ENCODE measurements at regions not wholly inside any gene's neighbourhood (a gene's known extent, or its start where the extent isn't known, plus 50 kb on each side); places are given as distances from the start of the nearest gene placed in this dataset.

DNA sequence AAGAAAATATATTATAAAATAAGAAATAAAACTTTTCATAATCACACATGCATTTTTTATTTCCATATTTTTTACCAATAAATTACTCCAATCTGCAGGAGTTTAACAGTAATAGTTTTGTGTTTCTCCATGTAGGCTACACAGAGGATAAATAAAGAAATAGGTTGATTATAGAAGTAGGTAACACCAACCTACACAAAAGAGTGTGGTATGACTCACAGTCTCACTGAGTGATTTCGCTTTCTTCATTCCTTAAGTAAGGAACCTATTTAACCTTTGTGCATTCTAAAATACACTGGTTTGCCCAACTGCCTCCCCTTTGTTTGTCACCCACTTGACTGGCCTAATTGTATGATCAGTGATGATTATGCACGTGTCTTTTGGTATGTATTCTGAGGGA, 244.2 kb upstream of the RIMS1 start:
- no peak for TF ChIP-seq CTCF (IDR thresholded peaks at IDR 0.05; ENCODE audit: borderline replicate concordance, insufficient read depth, low read depth, low read length)
- H3K4me3 ChIP-seq (ENCODE audit: low read depth, low read length): no peak overlapping the region

DNA sequence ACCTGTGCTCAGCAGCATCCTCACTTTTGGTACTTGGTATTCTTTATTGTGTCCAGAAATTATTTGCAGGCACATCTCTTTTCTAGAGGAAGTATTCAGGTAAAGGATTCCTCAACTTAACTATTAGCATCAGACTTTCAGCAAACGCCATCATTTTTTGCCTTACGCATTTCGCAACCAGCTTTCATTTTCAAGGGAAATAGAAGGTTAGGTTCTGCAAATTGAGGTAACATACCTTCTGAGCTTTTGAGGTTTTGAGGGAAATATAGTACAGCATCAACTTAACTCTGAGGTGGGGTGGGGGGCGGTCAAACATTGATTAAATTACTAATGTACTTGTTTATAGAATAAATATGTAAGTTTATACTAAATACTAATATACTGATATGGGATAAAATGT, 243.6 kb upstream of the RIMS1 start:
- no peak for TF ChIP-seq CTCF (IDR thresholded peaks at IDR 0.05; ENCODE audit: borderline replicate concordance, insufficient read depth, low read depth, low read length)
- H3K4me3 ChIP-seq (ENCODE audit: low read depth, low read length): no peak overlapping the region

DNA sequence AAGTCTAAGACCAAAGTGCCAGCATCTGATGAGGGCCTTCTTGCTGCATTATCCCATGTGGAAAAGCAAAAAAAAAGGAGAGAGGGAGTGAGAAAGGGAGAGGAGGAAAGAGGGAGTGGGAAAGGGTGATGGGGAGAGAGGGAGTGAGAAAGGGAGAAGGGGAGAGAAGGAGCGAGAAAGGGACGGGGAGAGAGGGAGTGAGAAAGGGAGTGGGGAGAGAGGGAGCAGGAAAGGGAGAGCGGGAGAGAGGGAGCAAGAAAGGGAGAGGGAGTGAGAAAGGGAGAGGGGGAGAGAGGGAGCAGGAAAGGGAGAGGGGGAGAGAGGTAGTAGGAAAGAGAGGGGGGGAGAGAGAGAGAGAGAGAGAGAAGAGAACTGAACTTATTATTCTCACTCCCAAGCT, 241.1 kb upstream of the RIMS1 start:
- no peak for TF ChIP-seq CTCF (IDR thresholded peaks at IDR 0.05; ENCODE audit: borderline replicate concordance, insufficient read depth, low read depth, low read length)
- H3K4me3 ChIP-seq (ENCODE audit: low read depth, low read length): no peak overlapping the region

DNA sequence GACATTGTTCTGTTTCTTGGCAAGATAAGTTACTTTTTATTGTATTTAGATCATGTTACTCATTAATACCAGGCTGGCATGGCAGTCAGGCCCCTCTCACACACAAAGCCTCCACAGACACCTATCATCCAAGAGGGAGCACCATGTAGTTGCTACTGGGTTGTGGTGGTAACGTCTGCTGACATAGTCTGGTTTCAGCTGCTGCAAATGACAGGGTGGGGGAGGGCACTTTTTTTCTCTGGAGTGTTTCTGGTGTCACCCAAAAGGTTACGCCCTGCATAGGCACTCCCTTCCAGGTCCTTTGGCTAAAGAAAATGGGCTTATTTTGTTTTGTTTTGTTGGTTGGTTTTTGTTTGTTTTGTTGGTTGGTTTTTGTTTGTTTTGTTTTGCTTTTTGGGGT, 236.4 kb upstream of the RIMS1 start:
- no peak overlapping the region for H3K4me3 ChIP-seq (ENCODE audit: low read depth, low read length)
- no peak for TF ChIP-seq CTCF (IDR thresholded peaks at IDR 0.05; ENCODE audit: borderline replicate concordance, insufficient read depth, low read depth, low read length)

DNA sequence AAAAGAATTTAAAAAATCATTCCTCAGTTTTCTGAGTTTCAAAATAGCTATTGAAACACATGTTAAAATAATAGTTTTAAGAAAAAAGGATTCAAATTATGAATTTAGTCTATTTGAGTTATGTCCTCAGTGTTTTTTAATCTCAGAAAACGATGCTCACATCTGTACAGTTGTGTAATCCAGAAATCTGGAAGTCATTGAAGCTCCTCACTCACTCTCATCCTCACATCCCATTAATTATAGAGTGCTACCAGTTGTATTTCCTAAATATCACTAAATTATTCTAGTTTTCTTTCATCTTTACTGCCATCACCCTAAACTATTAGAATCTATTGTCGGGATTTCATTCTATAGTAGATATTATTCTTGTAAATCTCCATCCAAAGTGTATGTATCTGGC, 234.7 kb upstream of the RIMS1 start:
- H3K4me3 ChIP-seq (ENCODE audit: low read depth, low read length): no peak overlapping the region
- TF ChIP-seq CTCF (IDR thresholded peaks at IDR 0.05; ENCODE audit: borderline replicate concordance, insufficient read depth, low read depth, low read length): no peak

DNA sequence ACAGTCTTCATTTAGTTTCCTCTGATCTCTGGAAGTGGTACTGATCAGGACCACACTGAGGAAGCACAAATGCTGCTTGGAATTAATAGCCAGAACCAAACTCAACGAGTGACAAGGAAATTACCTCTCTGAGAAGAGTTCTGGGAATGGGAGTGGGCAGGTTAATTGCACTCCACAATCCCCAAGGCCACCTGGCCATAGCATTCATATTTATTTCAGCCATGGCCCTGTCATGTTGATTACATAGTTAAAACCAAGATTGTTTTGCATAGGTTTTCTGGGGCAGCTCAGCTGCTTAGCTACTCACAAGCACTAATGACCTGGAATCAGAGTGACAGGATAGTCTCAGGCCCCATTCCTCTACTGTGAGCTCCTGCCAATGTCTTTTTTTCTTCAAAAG, 230.2 kb upstream of the RIMS1 start:
- TF ChIP-seq CTCF (IDR thresholded peaks at IDR 0.05; ENCODE audit: borderline replicate concordance, insufficient read depth, low read depth, low read length): no peak
- H3K4me3 ChIP-seq (ENCODE audit: low read depth, low read length): no peak overlapping the region

DNA sequence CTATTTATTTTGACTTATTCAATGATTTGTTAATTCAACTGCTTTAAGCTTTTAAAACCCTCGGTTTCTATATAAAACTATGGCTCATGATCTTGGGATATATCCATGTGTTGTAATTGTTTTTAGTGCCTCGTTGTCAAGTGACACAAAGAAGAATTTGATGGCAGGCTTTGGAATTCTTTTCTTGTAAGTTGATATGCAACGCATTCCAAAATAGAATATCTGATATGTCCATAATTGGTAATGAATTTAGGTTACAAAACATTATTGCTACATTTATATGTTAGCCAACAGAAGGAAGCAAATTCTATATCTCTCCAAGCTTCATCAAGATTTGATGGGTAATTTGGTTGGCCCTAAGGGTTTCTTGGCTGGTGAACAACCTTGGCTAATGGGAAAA, 220.4 kb upstream of the RIMS1 start:
- no peak for TF ChIP-seq CTCF (IDR thresholded peaks at IDR 0.05; ENCODE audit: borderline replicate concordance, insufficient read depth, low read depth, low read length)
- H3K4me3 ChIP-seq (ENCODE audit: low read depth, low read length): no peak overlapping the region

All from GM12875 (cell line).